ENCODE measurements at regions not wholly inside any gene's neighbourhood (a gene's known extent, or its start where the extent isn't known, plus 50 kb on each side); places are given as distances from the start of the nearest gene placed in this dataset.

DNA sequence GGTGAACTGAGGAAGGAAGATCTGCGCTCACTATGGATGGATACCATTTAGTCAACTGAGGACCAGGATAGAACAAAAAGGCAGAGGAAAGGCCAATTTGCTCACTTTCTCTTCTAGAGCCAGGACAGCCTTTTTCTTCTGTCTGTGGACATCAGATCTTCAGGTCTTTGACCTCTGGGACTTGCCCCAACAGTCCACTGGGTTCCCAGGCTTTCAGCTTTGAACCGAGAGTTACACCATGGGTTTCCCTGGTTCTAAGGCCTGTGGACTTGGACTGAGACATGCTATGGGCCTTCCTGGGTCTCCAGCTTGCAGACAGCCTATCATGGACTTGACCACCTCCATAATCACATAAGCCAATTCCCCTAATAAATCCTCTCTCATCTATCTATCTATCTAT is 232.0 kb downstream of the IPO8 start:
- intact Hi-C loops (cut with micrococcal nuclease), result no loop called here
- H3K27me3 ChIP-seq (replicated peaks in 1 of 4; ENCODE audit: control extremely low read depth in 1 of 4, control insufficient read depth in 3 of 4, insufficient read depth in 4 of 4, low read length in 3 of 4), result no peaks in the 10 kb centered on the region
- no peak overlapping the region for H3K27ac Mint-ChIP-seq

DNA sequence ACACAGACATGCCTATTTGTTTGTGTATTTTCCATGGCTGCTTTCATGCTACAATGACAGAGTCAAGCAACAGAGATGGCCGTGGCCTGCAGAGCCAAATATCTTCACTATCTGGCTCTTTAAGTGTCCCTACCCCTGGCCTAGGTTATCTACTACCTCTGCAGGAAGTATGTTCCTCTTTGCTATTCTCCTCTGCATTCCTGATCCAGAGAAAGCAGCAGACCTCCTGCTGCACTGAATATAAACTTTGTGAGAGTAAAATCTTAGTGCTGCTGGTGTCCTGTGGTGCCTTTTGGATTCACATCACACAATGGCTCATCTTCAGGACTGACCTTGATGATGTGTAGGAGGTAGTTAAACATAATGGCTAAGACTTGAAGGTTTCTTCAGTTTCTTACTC is 233.4 kb downstream of the IPO8 start:
- peaks cover 0 to 2% (median 0%) of the 10 kb centered on the region in 3 donors for H3K9me3 ChIP-seq (ENCODE audit: control extremely low read depth in 1 of 3, control insufficient read depth in 2 of 3, insufficient read depth in 1 of 3, low read length in 2 of 3)
- no peak overlapping the region for H3K27ac ChIP-seq (ENCODE audit: low read length in 2 of 2)
- Mint-ChIP-seq H3K4me3 (no peak overlapping the region), H3K9me3 (ENCODE audit: insufficient read depth) (no peaks in the 10 kb centered on the region), H3K27ac (no peak overlapping the region), H3K4me1 (no peaks in the 10 kb centered on the region), H3K27me3 (no peaks in the 10 kb centered on the region)
- H3K4me1 ChIP-seq (ENCODE audit: control insufficient read depth in 2 of 2, insufficient read depth in 2 of 2, low read length in 2 of 2), result no peaks in the 10 kb centered on the region
- ATAC-seq (ENCODE audit: low read depth), result no peak
- DNase-seq, result no peak
- POLR2A ChIA-PET, result no interaction called here
- no peaks in the 10 kb centered on the region for H3K36me3 ChIP-seq (replicated peaks in 1 of 2; ENCODE audit: control extremely low read depth in 1 of 2, control insufficient read depth in 1 of 2, extremely low read depth in 1 of 2, insufficient read depth in 2 of 2, low read length in 1 of 2)
- CTCF ChIA-PET, result no interaction called here
- H3K79me2 ChIP-seq (ENCODE audit: control insufficient read depth, insufficient read depth, low read length), result no peaks in the 10 kb centered on the region
- no CpG with 5 or more reads among the region's 1 CpG for WGBS (ENCODE audit: insufficient coverage)
- H3K27me3 ChIP-seq (replicated peaks in 1 of 4; ENCODE audit: control extremely low read depth in 1 of 4, control insufficient read depth in 3 of 4, insufficient read depth in 4 of 4, low read length in 3 of 4), result no peaks in the 10 kb centered on the region
- no peaks in the 10 kb centered on the region for H4K20me1 ChIP-seq (ENCODE audit: control insufficient read depth, insufficient read depth, low read length, poor library complexity, severe bottlenecking)
- no peak overlapping the region for H3K9ac ChIP-seq (ENCODE audit: low read length)
- intact Hi-C loops (cut with micrococcal nuclease), result no loop called here
- no peak overlapping the region for H3K4me2 ChIP-seq (replicated peaks; ENCODE audit: low read depth, low read length, poor library complexity, severe bottlenecking)
- TF ChIP-seq EZH2 (IDR thresholded peaks at IDR 0.05; ENCODE audit: borderline replicate concordance, insufficient read depth, low read depth, low read length, poor library complexity, severe bottlenecking), result no peak
- TF ChIP-seq, protein P1, sequence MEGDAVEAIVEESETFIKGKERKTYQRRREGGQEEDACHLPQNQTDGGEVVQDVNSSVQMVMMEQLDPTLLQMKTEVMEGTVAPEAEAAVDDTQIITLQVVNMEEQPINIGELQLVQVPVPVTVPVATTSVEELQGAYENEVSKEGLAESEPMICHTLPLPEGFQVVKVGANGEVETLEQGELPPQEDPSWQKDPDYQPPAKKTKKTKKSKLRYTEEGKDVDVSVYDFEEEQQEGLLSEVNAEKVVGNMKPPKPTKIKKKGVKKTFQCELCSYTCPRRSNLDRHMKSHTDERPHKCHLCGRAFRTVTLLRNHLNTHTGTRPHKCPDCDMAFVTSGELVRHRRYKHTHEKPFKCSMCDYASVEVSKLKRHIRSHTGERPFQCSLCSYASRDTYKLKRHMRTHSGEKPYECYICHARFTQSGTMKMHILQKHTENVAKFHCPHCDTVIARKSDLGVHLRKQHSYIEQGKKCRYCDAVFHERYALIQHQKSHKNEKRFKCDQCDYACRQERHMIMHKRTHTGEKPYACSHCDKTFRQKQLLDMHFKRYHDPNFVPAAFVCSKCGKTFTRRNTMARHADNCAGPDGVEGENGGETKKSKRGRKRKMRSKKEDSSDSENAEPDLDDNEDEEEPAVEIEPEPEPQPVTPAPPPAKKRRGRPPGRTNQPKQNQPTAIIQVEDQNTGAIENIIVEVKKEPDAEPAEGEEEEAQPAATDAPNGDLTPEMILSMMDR (IDR thresholded peaks at IDR 0.05), result no peak
- H2AFZ ChIP-seq (ENCODE audit: insufficient read depth, low read depth, low read length, poor library complexity, severe bottlenecking), result no peak overlapping the region
- no peak overlapping the region for H3K4me3 ChIP-seq (ENCODE audit: control extremely low read depth in 1 of 5, extremely low read depth in 1 of 5, insufficient read depth in 1 of 5, low read depth in 2 of 5, low read length in 4 of 5)

More for the DNA sequence above, 232.0 kb downstream of the IPO8 start:
- peaks cover 0 to 2% (median 0%) of the 10 kb centered on the region in 3 donors for H3K9me3 ChIP-seq (ENCODE audit: control extremely low read depth in 1 of 3, control insufficient read depth in 2 of 3, insufficient read depth in 1 of 3, low read length in 2 of 3)
- DNase-seq (no peak), ATAC-seq (ENCODE audit: low read depth) (no peak)
- ChIA-PET POLR2A (no interaction called here), CTCF (no interaction called here)
- H2AFZ ChIP-seq (ENCODE audit: insufficient read depth, low read depth, low read length, poor library complexity, severe bottlenecking), result no peak overlapping the region
- no peak overlapping the region for H3K27ac ChIP-seq (ENCODE audit: low read length in 2 of 2)
- no peak overlapping the region for H3K9ac ChIP-seq (ENCODE audit: low read length)
- no peak overlapping the region for H3K4me2 ChIP-seq (replicated peaks; ENCODE audit: low read depth, low read length, poor library complexity, severe bottlenecking)
- 40% methylated on average over 2 of the region's 2 CpGs for WGBS (ENCODE audit: insufficient coverage)
- H3K27me3 Mint-ChIP-seq, result no peaks in the 10 kb centered on the region
- H3K4me1 Mint-ChIP-seq, result no peaks in the 10 kb centered on the region
- no peak for TF ChIP-seq EZH2 (IDR thresholded peaks at IDR 0.05; ENCODE audit: borderline replicate concordance, insufficient read depth, low read depth, low read length, poor library complexity, severe bottlenecking)
- TF ChIP-seq, protein P1 (IDR thresholded peaks at IDR 0.05), result no peak
- no peaks in the 10 kb centered on the region for H3K9me3 Mint-ChIP-seq (ENCODE audit: insufficient read depth)
- H3K79me2 ChIP-seq (ENCODE audit: control insufficient read depth, insufficient read depth, low read length), result no peaks in the 10 kb centered on the region
- H3K4me3 Mint-ChIP-seq, result no peak overlapping the region
- no peak overlapping the region for H3K4me3 ChIP-seq (ENCODE audit: control extremely low read depth in 1 of 5, extremely low read depth in 1 of 5, insufficient read depth in 1 of 5, low read depth in 2 of 5, low read length in 4 of 5)
- H3K4me1 ChIP-seq (ENCODE audit: control insufficient read depth in 2 of 2, insufficient read depth in 2 of 2, low read length in 2 of 2), result no peaks in the 10 kb centered on the region
- H3K36me3 ChIP-seq (replicated peaks in 1 of 2; ENCODE audit: control extremely low read depth in 1 of 2, control insufficient read depth in 1 of 2, extremely low read depth in 1 of 2, insufficient read depth in 2 of 2, low read length in 1 of 2), result no peaks in the 10 kb centered on the region
- no peaks in the 10 kb centered on the region for H4K20me1 ChIP-seq (ENCODE audit: control insufficient read depth, insufficient read depth, low read length, poor library complexity, severe bottlenecking)
